ENCODE measurements at regions not wholly inside any gene's neighbourhood (a gene's known extent, or its start where the extent isn't known, plus 50 kb on each side); places are given as distances from the start of the nearest gene placed in this dataset.

DNA sequence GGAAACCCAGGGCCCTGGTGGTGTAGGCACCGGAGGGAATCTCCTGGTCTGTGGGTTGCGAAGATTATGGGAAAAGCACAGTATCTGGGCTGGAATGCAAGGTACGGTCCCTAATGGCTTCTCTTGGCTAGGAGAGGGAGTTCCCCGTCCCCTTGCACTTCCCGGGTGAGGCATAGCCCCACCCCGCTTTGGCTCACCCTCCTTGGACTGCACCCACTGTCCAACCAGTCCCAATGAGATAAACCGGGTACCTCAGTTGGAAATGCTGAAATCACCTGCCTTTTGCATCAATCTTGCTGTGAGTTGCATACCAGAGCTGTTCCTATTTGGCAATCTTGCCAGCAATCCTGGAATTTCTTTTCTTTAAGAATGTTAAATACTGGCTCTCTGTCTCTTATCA, 1429.1 kb downstream of the MAT2B start:
- DNase-seq, result no peak

DNA sequence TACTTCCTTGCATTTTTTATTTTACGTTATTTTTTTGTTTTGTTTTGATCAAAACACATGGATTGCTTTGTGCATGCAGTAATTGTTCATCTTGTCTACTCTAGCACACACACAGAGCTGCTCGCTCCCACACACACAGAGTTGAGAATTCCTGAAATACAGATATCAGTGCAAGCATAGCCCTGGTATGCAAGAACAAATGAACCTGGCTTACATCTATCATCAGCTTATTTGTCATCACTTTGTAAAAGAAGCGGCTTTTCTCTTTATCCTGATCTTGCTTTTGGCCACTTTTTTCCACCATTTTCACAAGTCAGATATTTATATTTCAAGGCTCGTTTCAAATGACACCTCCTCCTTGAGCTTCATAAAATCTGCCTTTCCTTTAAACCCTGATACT, 1435.7 kb downstream of the MAT2B start:
- no peak for DNase-seq

DNA sequence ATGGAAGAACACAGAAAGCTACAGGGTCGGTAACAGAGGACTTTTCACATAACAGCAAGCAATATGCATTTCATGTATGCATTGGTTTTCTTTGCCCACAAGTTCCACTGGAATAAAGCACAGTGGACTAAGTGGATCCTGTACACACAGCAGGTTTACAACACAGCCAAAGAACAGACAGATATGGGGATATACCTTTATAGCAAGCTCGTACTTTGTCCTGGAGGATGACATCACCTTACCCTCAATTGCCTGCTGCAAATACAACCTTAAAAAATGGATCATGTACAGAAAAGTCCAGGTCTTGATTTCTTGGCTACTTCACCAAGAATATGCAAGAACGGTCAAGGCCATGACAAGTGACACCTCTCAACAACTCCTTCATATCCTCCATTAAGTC, 1445.5 kb downstream of the MAT2B start:
- no peak for DNase-seq

DNA sequence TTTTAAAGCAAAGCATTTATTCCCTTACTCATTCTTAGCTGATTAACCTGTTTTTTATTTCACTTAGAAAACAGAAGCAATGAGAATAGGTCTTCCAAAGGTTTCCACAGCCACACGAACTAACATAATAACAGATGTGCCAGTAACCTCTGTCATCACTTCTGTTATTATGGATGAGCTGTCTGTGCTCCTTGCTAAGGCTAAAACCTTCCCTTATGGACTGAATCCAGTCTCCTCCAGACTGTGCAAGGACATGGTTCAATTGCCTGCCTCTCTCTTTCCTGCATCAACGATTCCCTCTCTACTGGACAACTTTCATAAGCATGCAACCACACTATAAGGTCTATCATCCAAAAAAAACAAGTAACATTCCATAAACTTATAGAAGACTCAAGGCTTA, 1446.2 kb downstream of the MAT2B start:
- DNase-seq, result no peak

DNA sequence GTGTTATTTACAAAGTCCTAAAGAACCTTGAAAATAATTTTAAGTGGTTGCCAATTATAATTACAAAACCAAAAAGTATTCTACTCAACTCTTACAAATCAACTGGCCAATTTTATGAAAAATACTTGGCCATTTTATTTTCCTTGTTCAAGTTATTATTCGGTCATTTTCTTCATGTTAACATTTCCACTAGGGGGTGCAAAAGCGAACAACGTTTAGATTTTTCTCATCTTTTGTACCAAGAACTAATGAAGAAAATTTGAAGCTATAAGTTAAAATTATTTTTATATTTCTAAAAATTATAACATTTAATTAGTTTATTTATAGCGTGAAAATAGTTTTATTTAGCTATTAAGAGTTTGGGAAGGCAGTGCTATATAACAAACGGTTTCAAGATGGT, 1453.3 kb downstream of the MAT2B start:
- no peak for DNase-seq

DNA sequence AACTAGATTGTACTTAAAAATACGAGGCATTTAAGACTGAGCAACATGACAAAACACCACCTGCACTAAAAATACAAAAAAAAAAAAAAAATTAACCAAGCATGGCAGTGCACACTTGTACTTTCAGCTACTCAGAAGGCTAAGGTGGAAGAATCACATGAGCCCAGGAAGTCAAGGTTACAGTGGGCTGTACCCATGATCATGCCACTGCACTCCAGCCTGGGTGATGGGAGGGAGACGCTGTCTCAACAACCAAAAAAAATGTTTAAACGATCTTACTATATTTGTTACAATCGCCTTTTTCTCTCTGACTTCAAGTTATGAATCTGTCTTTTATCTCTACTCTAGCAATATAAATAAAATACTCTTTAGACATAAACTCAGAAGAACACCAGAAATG, 1454.3 kb downstream of the MAT2B start:
- DNase-seq, result no peak

DNA sequence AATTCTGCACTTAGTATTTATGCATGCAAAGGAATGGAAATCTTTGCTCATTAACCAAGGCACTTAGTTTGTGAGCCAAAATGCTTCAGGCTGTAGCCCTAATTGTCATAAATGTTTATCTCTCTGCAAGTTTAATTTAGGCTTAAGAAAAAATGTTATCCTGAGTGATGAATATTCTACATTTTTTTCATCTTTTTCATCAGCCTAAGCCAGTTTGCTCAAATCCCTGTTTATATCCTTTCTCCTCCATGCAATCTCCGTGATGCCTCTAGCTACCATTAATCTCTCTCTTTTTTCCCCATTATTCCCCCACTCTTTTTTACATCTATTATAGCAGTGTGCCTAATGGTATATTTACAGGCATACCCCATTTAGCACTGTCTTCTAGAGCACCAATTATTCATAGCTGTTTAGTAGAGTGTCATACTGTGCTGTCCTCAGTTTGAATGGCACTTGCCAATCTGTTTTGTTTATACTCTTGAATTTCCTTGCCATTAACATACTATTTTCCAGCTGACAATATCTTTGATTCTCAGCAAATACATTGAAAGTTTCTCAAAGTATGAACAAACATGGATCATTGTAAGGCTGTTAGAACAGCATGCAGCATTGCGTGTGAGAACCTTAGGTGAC, 1457.0 kb downstream of the MAT2B start:
- DNase-seq, result no peak

DNA sequence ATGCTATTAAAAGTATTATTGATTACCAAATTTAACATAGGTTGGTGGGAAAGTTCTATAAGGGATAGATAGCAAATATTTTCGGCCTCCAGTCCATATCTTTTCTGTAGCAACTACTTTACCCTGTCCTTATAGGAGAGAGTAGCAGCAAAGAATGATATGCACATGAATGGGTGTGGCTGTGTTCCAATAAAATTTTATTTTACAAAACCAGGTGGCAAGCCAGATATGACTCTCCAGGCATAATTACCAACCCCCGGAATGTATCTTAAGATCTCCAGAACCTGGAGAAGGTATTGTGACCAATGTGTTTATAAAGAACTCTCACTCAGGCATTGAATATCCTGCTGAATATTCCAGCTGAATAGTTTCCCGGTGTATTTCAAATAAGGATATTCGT, 1461.2 kb downstream of the MAT2B start:
- no peak for DNase-seq

DNA sequence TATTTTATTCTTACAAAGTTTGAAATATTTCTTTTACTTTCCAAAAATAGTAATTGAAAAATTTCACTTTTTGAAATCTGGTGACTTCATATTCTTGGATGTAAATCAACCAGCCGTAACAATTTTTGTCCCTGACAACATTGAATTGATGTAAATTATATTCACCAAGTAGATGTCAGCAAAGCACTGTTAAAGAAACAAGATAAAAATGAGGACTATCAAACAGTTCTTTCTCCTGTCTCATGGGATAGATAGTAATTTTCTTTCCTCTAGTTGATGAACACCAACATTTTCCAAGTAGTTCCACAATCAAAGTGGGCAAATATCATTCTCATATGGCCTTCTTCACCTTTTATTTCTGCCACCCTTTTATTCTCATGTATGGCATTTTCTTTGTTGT, 1461.9 kb downstream of the MAT2B start:
- DNase-seq, result no peak

DNA sequence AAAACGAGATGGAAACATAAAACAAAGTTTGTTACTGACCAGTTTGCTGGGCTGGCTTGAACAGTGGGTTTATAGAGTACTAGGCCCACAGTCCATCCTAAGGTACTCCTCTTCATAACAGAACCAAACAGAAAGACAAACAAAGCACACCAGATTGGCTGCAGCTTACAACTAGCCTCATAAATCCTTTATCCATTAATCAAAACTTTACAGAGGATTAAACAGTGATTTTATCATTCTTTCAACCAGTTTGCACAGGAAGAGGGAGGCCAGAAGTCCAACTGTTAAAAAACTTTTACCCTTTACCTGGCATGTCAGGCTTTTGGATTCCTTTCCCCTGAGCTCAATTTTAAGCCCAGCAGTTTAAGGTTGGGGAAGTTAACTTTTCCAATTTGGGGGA, 1467.6 kb downstream of the MAT2B start:
- DNase-seq, result no peak

DNA sequence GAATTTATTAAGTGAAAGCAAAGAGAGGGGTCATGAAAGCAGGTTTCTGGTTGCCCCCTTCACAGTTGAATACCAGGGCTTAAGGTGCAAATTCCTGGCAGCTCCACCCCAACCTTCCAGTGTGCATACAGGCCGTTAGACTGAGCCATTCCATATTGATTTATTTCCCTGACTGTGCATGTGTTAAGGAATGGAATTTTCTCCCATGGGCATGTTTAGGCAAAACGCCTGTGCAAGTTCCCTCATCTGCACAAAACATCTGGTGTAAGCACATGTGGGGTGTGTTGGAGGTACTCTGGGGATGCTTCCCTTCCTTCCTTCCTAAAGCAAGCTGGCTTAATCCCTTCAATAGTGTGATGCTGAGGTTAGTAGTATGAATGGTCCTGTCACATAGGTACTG, 1470.6 kb downstream of the MAT2B start:
- DNase-seq, result no peak

DNA sequence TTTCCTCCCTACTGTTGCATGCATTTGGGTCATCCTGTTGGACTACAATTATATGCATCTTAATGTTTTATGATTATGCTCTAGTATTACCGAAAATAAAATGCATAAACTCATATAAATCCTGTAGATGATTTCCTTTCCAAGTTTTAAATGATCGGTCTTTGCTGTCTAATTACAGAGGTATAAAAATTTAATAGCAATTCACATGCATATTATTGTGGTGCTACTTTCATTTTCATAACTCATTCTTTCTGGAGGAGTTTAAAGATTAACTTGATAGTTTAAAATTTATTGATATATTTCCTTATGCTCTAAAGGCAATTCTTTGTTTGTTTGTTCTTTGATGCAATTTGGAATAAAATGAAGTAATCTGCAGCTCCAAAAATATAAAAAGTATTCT, 1475.1 kb downstream of the MAT2B start:
- DNase-seq, result no peak

DNA sequence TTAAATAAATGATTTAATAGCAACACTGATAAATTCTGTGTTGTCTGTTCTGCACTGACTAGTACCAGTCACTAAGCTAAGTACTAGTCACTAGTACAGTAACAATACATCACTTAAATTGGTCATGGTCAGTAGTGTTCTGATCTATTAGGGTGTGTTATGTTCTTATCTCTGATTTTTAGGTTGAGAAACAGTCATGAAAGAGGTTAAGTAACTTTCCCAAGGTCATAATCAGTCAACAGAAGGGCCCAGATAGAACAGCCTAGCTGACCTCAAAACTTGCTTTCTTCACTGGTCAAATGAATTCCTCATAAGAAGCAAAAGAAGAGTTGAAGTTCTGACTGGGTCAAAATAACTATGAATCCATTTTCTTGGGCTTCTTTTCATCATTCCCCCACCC, 1492.7 kb downstream of the MAT2B start:
- no peak for DNase-seq

DNA sequence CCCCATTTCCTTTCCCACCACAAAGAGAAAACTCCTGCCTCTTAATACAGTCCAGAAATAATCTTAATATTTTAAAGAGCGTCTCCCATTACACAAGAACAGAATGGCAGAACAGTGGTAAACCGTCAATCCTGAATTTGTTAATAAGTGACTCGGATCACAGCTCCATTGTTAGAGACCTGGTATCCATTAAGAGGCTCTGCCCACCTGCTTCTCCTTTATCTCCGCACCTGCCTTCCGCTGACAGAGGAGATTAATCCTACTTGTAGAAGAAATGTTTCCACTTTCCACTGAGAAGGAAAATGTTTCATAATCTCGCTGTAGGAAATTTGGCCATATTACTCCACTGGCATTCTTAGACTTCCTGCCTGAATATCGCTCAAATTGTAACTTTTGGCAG, 1493.2 kb downstream of the MAT2B start:
- peak; percentile 46 to 85 for DNase-seq

DNA sequence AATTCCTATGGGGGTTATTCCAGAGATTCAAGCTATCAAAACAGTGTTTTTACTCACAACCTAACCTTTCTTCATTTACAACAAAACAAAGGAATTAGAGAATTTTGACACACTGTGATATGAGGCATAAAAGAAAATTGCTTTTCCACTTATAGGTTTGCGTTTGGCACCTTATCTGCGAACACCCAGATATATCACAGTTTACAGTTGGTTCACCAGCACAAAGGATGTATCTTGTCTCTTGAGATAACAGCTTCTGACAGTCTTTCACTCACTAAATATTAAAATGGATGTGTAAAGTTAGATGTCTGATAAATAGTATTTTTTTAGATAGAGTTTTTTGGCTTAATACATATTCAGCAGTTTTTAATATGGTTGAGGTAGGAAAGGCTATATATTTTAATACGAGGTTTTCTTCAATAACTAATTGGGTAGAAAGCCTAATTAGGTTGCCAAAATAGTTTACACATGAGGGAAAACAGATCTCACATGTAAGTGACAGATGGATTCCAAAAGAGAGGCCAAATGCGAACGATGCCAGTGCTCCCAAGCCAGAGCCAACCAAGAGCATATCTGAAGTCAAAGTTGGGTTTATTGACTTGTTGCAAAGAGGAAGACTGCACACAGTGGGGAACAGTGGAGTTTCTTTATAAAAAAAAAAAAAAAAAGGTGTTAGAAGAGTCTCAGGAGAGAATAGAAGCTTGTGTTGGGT, 1495.2 kb downstream of the MAT2B start:
- no peak for DNase-seq

DNA sequence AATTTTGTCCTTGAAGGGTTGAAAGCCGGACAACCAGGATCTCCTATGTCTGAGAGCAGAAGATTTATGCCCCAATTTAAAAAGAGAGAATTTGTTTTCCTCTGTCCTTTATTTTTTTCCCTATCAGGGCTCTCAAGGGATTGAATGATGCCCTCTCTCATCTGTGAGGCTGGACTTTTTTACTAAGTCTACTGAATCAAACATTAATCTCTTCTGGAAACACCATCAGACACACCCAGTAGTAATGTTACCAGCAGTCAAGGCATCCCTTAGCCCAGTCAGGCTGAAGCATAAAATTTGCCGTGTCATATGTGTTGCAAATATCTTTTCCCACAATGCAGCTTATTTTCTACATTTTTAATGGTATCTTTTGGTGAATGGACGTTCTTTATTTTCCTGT, 1497.9 kb downstream of the MAT2B start:
- no peak for DNase-seq

DNA sequence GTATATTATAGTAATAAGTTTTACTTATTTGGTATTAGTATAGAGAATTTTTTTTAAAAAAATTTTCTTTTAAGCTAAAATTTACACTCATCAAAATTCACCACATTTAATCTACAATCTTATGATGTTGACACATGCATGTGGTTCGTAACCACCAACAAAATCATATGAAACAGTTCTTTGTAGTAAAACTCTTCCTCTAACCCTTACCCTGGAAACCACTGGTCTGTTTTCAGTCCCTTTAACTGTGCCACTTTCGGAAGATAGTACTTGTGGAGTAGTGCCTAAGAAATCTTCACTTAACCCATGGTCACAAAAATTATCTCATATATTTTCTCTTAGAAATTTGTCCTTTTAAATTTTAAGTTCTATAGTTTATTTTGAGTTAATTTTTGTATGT, 1498.8 kb downstream of the MAT2B start:
- no peak for DNase-seq

DNA sequence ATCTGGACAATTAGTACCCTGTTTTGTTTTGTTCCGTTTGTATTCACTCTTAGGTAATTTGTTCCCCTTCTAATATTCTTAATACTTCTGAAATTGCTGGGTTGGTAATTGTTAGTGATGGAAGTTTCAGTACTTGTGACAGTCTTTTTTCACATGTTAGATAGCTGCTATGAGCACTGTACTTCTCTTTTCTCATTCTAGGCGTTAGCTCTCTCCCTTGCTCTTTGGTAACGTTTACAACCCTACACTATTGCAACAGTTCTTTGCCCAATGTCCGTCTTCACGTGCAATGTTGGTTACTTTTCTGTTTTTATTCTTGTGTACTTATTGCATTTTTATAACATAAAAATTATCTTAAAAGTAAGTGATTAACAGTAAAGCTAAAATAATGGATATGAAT, 1509.0 kb downstream of the MAT2B start:
- DNase-seq, result no peak

DNA sequence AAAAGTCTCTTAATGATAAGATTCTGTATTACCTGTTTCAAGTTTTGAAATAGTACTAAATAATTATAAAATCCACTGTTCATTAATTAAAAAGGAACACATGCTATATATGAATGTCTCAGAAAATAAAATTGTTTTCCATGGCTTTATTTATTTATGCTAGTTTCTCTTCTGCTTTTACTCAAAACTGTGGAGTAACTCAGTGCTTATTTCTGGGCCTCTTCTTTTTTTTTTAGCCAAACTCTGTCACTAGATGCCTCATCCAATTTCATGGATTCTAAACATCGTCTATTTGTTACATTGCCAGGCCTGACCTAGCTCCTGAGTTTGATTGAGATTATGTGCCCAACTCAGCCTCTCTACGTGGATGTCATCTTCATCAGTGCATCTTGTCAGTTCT, 1509.7 kb downstream of the MAT2B start:
- DNase-seq, result no peak

DNA sequence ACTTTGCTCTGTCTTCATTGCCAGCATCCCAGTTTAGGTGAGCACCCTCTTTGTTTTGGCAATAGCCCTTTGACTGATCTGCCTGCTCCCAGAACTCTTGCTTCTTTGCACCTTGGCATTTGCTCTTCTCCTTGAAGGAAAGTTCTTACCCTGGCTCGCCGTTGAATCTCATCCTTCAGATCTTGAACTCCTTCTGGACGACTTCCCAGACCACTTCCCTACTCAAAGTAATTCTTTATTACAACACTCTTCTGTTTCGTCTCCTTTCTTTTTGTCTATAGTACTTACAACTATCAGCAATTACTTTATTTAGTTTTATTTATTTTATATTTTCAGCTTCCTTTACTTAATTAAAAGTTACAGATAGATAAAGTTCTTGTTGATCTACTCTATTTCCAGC, 1510.1 kb downstream of the MAT2B start:
- DNase-seq, result no peak

DNA sequence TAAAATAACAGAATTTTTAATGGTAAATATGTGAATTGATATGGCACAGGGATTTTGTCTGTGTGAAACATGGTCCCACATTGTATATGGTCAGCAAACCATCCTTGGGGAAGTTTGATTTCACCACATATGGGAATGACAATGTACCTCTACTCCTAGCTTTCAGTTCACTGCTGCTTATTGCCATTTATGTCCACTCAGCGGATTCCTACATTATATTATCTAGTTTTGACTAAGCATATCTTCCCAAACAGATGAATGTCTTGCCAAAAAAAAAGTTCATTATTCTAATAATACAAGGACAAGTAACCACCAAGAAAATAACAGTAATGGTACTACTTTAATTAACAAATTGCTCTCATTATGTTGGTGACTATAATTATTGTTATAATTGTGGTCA, 1521.6 kb downstream of the MAT2B start:
- no peak for DNase-seq

DNA sequence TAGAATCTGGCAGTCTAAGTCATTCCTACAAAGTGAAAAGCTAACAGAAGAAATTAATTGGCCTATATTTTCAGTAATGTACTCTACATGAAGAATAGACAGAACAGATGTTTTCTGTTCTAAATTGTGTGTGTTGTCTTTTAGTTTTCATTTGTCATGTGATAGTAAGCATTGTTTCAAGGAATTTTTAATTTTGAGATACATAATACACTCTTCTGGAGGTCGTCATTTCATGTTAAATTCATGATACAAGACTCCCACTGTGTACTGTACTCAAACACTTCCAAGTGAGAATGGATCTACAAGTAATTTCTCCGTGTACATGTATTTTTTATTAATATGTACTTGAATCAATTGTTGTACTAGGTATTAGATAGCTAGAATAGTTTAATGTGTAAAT, 1522.9 kb downstream of the MAT2B start:
- DNase-seq, result no peak

DNA sequence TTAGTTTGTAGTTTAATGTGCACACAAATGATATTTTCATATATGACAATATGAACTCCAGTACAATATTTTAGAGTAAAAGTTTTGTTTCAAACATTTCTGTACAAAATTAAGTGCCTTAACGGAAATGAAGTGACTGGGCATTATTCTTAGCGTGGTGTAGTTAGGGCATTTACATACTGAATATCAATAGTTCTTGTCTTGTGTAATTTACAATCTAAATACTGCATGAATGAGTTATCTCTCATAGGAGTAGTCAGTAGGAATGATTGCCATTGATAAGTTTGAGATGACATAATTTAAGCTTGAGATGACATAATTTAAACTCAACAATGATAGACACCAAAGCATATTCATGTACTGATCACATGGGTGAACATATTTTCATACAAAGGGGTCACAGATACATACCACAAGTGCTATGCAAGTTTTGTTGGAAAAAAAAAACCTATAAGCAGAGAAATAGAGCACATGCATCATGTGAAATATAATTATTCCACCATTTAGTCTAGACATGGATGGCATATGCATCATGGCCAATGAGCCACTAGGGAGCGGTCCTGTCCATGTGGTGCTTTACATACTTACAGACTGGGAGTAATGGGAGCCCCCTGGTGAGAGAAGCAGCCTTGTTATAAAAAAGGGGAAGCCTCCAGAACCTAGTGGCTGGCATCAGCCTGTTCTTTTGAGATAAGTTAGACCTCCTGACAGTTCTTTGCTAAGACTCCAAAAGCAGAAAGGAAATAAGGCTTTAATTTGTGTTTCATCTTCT, 1523.9 kb downstream of the MAT2B start:
- DNase-seq, result peak; percentile 32 to 72

DNA sequence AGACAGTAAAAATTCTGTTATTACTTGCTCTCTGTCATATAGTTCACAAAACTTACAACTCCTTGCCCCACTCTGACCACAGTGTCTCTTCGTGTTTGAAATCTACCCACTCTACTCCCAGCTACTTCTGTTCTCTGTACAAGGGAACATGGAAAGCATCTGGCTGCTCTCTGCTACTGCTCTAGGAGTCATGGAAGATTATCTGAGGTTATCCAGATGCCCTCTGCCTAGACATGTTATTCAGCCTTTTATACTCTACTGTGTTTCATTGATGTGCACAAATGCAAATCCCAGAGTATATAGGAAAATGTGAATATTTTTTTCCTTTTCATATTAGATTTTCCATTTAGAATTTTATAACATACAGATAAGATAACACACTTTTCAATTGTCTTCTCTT, 1525.6 kb downstream of the MAT2B start:
- DNase-seq, result no peak

All from NCI-H524 (cell line).